HL-60/S4 treated with retinoic acid at 250 ng/mL for 4 days and 3 days (cell line): ENCODE measurements at regions not wholly inside any gene's neighbourhood (a gene's known extent, or its start where the extent isn't known, plus 50 kb on each side); places are given as distances from the start of the nearest gene placed in this dataset.
"Not testable (repeated sequence)": the region's sequence is repeated elsewhere in the genome, so short reads cannot be mapped to it uniquely, and the experiment has no call there.

Experiments
- in situ Hi-C: fragments of 300-500 bp; cut with MboI; formaldehyde crosslinking; loops from 2 replicates; pipeline ENCODE4 v1.7.0; 2022; ENCODE audit warnings: low sequenced_read_pairs

- in situ Hi-C loops = no loop called here
Measured at GRCh38 chr14:22492622-22493542, 96.1 kb downstream of the DAD1 start.

- in situ Hi-C loops = no loop called here
Measured at GRCh38 chr14:22491683-22492621, 97.1 kb downstream of the DAD1 start.

GRCh38 chr14:22491053-22491452, 98.0 kb downstream of the DAD1 start:
- in situ Hi-C loops = not testable (repeated sequence)

GRCh38 chr14:22489957-22490950, 98.8 kb downstream of the DAD1 start:
- in situ Hi-C loops = no loop called here

- in situ Hi-C loops = no loop called here
Measured at GRCh38 chr14:22489244-22489545, 99.8 kb downstream of the DAD1 start.

GRCh38 chr14:22488522-22489243, 100.3 kb downstream of the DAD1 start:
- in situ Hi-C loops = no loop called here

- in situ Hi-C loops = no loop called here
Measured at GRCh38 chr14:22487941-22488340, 101.1 kb downstream of the DAD1 start.

- in situ Hi-C loops = no loop called here
Measured at GRCh38 chr14:22487401-22487800, 101.6 kb downstream of the DAD1 start.

GRCh38 chr14:22486675-22487074, 102.3 kb downstream of the DAD1 start:
- in situ Hi-C loops = no loop called here

- in situ Hi-C loops = no loop called here
Measured at GRCh38 chr14:22485649-22486048, 103.4 kb downstream of the DAD1 start.

GRCh38 chr14:22485178-22485577, 103.8 kb downstream of the DAD1 start:
- in situ Hi-C loops = no loop called here

GRCh38 chr14:22484632-22485031, 104.4 kb downstream of the DAD1 start:
- in situ Hi-C loops = no loop called here

- in situ Hi-C loops = no loop called here
Measured at GRCh38 chr14:22483863-22484593, 105.0 kb downstream of the DAD1 start.

- in situ Hi-C loops = no loop called here
Measured at GRCh38 chr14:22482782-22483553, 106.1 kb downstream of the DAD1 start.

GRCh38 chr14:22482085-22482694, 106.8 kb downstream of the DAD1 start:
- in situ Hi-C loops = no loop called here

- in situ Hi-C loops = no loop called here
Measured at GRCh38 chr14:22481546-22481945, 107.5 kb downstream of the DAD1 start.

- in situ Hi-C loops = no loop called here
Measured at GRCh38 chr14:22479776-22480464, 109.1 kb downstream of the DAD1 start.

- in situ Hi-C loops = no loop called here
Measured at GRCh38 chr14:22479132-22479531, 109.9 kb downstream of the DAD1 start.
